Endometrium (tissue), 2 donors: ENCODE measurements at regions not wholly inside any gene's neighbourhood (a gene's known extent, or its start where the extent isn't known, plus 50 kb on each side); places are given as distances from the start of the nearest gene placed in this dataset.

Source experiments
- FAIRE-seq: peaks from 2 replicates; lab custom pipeline; 2012; peaks lifted over from hg19 to GRCh38; lab: Jason Lieb, UNC
- donor health status: control.
- donor health status: control.

GRCh38 chr4:188854436-188854835 lies 715.2 kb downstream of the TRIML1 start:
- no peak for FAIRE-seq

GRCh38 chr4:188858696-188859095 lies 719.5 kb downstream of the TRIML1 start:
- peak; percentile 97 for FAIRE-seq

GRCh38 chr4:188864741-188865140 lies 725.5 kb downstream of the TRIML1 start:
- FAIRE-seq: no peak

- no peak for FAIRE-seq
Observed at GRCh38 chr4:188867796-188868195, 728.6 kb downstream of the TRIML1 start.

GRCh38 chr4:188869581-188869980 lies 730.3 kb downstream of the TRIML1 start:
- no peak for FAIRE-seq

- FAIRE-seq: no peak
Observed at GRCh38 chr4:188872809-188873208, 733.6 kb downstream of the TRIML1 start.

- no peak for FAIRE-seq
Observed at GRCh38 chr4:188876881-188877280, 737.6 kb downstream of the TRIML1 start.

- no peak for FAIRE-seq
Observed at GRCh38 chr4:188879598-188879997, 740.4 kb downstream of the TRIML1 start.

- FAIRE-seq: no peak
Observed at GRCh38 chr4:188887905-188888304, 748.7 kb downstream of the TRIML1 start.

- FAIRE-seq: no peak
Observed at GRCh38 chr4:188892837-188893236, 753.6 kb downstream of the TRIML1 start.

GRCh38 chr4:188903986-188904385 lies 764.7 kb downstream of the TRIML1 start:
- no peak for FAIRE-seq

GRCh38 chr4:188904617-188905016 lies 765.4 kb downstream of the TRIML1 start:
- no peak for FAIRE-seq

GRCh38 chr4:188905248-188905647 lies 766.0 kb downstream of the TRIML1 start:
- FAIRE-seq: no peak

GRCh38 chr4:188911199-188911598 lies 772.0 kb downstream of the TRIML1 start:
- no peak for FAIRE-seq

- FAIRE-seq: no peak
Observed at GRCh38 chr4:188911707-188912106, 772.5 kb downstream of the TRIML1 start.

- FAIRE-seq: no peak
Observed at GRCh38 chr4:188915175-188915574, 775.9 kb downstream of the TRIML1 start.

GRCh38 chr4:188918787-188919186 lies 779.5 kb downstream of the TRIML1 start:
- no peak for FAIRE-seq

GRCh38 chr4:188930822-188931221 lies 791.6 kb downstream of the TRIML1 start:
- no peak for FAIRE-seq

- no peak for FAIRE-seq
Observed at GRCh38 chr4:188934320-188934962, 795.2 kb downstream of the TRIML1 start.

GRCh38 chr4:188941524-188942119 lies 802.4 kb downstream of the TRIML1 start:
- FAIRE-seq: no peak

GRCh38 chr4:188942606-188943005 lies 803.4 kb downstream of the TRIML1 start:
- FAIRE-seq: no peak

GRCh38 chr4:188949596-188949995 lies 810.4 kb downstream of the TRIML1 start:
- no peak for FAIRE-seq

GRCh38 chr4:188955066-188955465 lies 815.8 kb downstream of the TRIML1 start:
- no peak for FAIRE-seq

- no peak for FAIRE-seq
Observed at GRCh38 chr4:188956566-188956965, 817.3 kb downstream of the TRIML1 start.
